LNCAP (cell line): ENCODE measurements at regions not wholly inside any gene's neighbourhood (a gene's known extent, or its start where the extent isn't known, plus 50 kb on each side); places are given as distances from the start of the nearest gene placed in this dataset.

Experiments used
- CTCF ChIP-seq: fragments of 450-650 bp; IDR thresholded peaks from 2 replicates; pipeline ENCODE4 v1.5.1; 2017; ENCODE audit warnings: mild to moderate bottlenecking

DNA sequence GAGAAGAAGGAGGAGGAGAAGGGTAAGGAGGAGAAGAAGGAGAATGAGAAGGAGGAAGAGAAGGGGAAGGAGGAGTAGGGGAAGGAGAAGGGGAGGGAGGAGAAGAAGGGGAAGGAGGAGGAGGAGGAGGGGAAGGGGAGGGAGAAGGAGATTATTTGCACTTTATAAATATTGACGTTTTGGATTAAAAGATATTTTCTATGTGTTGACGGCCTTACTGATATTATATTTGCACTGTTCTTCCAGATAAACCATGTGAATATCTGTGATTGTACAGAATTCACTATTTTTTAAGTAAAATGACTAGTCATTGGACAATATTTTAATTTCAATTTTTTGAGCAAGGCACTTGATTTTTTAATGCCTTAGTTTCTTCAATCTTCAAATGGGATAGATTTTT is 310.5 kb upstream of the DNAJC19 start:
- no peak for TF ChIP-seq CTCF

GRCh38 chr3:181298421-181298820 is 308.9 kb upstream of the DNAJC19 start:
- TF ChIP-seq CTCF: no peak

DNA sequence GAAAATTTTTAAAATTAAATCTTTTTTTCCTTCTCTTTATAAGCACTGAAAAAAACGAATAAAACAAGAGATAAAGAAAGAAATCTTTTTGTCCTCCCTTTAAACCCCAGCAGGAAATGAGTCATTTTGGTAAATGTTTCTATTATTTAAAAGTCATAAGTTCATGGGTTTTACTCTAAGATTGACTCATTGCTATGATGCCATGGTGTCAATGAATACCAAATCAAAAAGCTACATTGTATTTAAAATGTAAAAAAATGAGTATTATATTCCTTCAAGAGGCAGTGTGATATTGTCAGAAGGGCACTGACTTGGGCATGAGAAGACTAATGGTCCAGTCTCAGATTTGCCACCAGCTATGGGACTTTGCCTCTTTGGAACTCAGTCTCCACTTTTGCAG is 303.4 kb upstream of the DNAJC19 start:
- no peak for TF ChIP-seq CTCF

GRCh38 chr3:181290941-181291340 is 301.4 kb upstream of the DNAJC19 start:
- TF ChIP-seq CTCF: no peak

DNA sequence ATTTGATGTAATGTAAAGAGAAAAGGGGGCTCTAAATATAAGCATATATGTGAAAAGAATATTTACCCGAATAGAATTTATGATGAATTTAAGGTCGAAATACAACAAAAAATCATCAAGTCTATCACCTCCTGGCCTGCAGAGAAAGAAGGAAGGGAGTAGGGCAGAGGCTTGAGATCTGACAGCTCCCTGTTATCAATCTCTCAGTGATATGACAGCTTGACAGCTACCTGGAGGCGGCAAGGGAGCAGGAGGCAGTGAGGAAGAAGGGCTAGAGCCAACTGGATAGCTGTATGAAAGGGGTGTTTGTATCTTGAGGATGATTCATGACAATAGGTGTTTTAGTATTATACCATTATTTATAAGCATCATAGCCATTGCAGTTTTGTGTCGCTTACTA is 299.8 kb upstream of the DNAJC19 start:
- TF ChIP-seq CTCF: no peak

DNA sequence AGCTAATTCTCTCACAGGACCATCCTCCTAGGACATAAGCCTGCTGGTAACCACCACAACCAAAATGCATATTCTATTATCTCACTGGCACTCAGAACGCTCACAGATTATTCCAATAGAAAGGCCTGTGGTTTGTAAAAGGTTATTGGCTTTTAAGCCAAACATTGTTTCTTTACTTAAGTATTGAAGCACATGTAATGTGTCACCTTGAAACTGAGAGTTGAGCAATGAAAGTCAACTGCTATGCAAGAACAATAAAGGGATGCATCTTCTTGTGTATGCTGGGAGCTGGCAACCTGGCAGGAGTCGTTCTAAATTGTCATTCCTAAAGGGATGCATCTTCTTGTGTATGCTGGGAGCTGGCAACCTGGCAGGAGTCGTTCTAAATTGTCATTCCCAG is 298.6 kb upstream of the DNAJC19 start:
- no peak for TF ChIP-seq CTCF

GRCh38 chr3:181279239-181279565 is 289.7 kb upstream of the DNAJC19 start:
- TF ChIP-seq CTCF: no peak

GRCh38 chr3:181278468-181279238 is 289.1 kb upstream of the DNAJC19 start:
- TF ChIP-seq CTCF: no peak
